ENCODE measurements at regions not wholly inside any gene's neighbourhood (a gene's known extent, or its start where the extent isn't known, plus 50 kb on each side); places are given as distances from the start of the nearest gene placed in this dataset.

DNA sequence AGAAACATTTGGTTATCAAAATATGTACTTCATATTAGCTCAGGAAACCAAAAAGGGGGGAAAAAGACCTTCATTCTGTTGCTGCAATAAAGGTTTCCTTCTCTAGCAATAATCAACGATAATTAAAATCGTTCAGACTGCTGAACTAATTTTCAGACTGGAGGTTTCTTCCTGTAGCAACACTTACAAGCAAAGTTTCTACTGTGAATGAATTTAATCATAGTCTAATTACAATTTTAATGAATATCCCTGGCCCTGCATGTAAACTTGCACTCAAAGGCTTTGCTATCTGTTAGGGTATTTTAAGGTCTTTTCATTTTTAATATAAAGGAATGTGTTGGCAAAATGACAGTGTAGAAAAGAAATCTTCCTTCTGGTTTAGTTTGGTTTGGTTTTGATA, 265.2 kb downstream of the QDPR start:
- Histone ChIP-seq H3K4me3 (no peak overlapping the region), H3K4me1 (ENCODE audit: control insufficient read depth, insufficient read depth, low read length) (no peaks in the 10 kb centered on the region), H3K79me2 (ENCODE audit: control insufficient read depth, insufficient read depth, low read length) (no peaks in the 10 kb centered on the region), H3K36me3 (ENCODE audit: control insufficient read depth in 2 of 2, insufficient read depth in 2 of 2, low read length in 1 of 2) (no peaks in the 10 kb centered on the region), H3K9ac (ENCODE audit: control insufficient read depth, insufficient read depth, low read length) (no peak overlapping the region), H2AFZ (ENCODE audit: control insufficient read depth, low read depth, low read length) (no peak overlapping the region), H3K4me2 (ENCODE audit: control insufficient read depth, insufficient read depth) (no peak overlapping the region), H3K27me3 (replicated peaks in 1 of 2; ENCODE audit: control insufficient read depth in 2 of 2, insufficient read depth in 2 of 2, low read length in 1 of 2) (no peaks in the 10 kb centered on the region), H3K9me3 (replicated peaks; ENCODE audit: control insufficient read depth, insufficient read depth, low read length) (no peaks in the 10 kb centered on the region), H3K27ac (ENCODE audit: control insufficient read depth, insufficient read depth) (no peak overlapping the region), H4K20me1 (ENCODE audit: control insufficient read depth, insufficient read depth) (no peaks in the 10 kb centered on the region)
- RAD21 ChIA-PET (ENCODE audit: unreplicated experiment): no interaction called here
- in situ Hi-C loops (cut with MboI): no loop called here
- FAIRE-seq: no peak
- no TSS peak for BruUV-seq (replicated peaks)
- no peak for DNase-seq (ENCODE audit: low read depth, low spot score)
- POLR2A ChIA-PET: no interaction called here
- SMC1A ChIA-PET (ENCODE audit: uncharacterized antibody, unreplicated experiment): no interaction called here
- 0% methylated on average over 2 of the region's 2 CpGs for WGBS (ENCODE audit: insufficient coverage, insufficient replicate concordance, low lambda C conversion rate, missing lambda C conversion rate)
- no peak for TF ChIP-seq ESRRA (IDR thresholded peaks at IDR 0.05; ENCODE audit: low read length)
- TF ChIP-seq, protein P1, sequence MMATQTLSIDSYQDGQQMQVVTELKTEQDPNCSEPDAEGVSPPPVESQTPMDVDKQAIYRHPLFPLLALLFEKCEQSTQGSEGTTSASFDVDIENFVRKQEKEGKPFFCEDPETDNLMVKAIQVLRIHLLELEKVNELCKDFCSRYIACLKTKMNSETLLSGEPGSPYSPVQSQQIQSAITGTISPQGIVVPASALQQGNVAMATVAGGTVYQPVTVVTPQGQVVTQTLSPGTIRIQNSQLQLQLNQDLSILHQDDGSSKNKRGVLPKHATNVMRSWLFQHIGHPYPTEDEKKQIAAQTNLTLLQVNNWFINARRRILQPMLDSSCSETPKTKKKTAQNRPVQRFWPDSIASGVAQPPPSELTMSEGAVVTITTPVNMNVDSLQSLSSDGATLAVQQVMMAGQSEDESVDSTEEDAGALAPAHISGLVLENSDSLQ (IDR thresholded peaks at IDR 0.05): no peak
- TF ChIP-seq CBX5 (IDR thresholded peaks at IDR 0.05; ENCODE audit: low read depth): no peak
- no peak for TF ChIP-seq EZH2 (IDR thresholded peaks at IDR 0.05; ENCODE audit: borderline replicate concordance, control insufficient read depth, low read depth, low read length)
- TF ChIP-seq RBBP5 (conservative IDR thresholded peaks at IDR 0.05): no peak
- no peak for TF ChIP-seq MTA3 (IDR thresholded peaks at IDR 0.05; ENCODE audit: borderline replicate concordance, low read length)
- no peak for TF ChIP-seq MXI1 (IDR thresholded peaks at IDR 0.05; ENCODE audit: low read depth, low read length)
- no peak for TF ChIP-seq KLF5 (IDR thresholded peaks at IDR 0.05; ENCODE audit: partially characterized antibody)
- TF ChIP-seq, protein P2, sequence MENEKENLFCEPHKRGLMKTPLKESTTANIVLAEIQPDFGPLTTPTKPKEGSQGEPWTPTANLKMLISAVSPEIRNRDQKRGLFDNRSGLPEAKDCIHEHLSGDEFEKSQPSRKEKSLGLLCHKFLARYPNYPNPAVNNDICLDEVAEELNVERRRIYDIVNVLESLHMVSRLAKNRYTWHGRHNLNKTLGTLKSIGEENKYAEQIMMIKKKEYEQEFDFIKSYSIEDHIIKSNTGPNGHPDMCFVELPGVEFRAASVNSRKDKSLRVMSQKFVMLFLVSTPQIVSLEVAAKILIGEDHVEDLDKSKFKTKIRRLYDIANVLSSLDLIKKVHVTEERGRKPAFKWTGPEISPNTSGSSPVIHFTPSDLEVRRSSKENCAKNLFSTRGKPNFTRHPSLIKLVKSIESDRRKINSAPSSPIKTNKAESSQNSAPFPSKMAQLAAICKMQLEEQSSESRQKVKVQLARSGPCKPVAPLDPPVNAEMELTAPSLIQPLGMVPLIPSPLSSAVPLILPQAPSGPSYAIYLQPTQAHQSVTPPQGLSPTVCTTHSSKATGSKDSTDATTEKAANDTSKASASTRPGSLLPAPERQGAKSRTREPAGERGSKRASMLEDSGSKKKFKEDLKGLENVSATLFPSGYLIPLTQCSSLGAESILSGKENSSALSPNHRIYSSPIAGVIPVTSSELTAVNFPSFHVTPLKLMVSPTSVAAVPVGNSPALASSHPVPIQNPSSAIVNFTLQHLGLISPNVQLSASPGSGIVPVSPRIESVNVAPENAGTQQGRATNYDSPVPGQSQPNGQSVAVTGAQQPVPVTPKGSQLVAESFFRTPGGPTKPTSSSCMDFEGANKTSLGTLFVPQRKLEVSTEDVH (IDR thresholded peaks at IDR 0.05; ENCODE audit: low read depth, partially characterized antibody): no peak
- no peak for TF ChIP-seq ZNF384 (IDR thresholded peaks at IDR 0.05; ENCODE audit: borderline replicate concordance, low read depth, low read length)
- TF ChIP-seq, protein P3, sequence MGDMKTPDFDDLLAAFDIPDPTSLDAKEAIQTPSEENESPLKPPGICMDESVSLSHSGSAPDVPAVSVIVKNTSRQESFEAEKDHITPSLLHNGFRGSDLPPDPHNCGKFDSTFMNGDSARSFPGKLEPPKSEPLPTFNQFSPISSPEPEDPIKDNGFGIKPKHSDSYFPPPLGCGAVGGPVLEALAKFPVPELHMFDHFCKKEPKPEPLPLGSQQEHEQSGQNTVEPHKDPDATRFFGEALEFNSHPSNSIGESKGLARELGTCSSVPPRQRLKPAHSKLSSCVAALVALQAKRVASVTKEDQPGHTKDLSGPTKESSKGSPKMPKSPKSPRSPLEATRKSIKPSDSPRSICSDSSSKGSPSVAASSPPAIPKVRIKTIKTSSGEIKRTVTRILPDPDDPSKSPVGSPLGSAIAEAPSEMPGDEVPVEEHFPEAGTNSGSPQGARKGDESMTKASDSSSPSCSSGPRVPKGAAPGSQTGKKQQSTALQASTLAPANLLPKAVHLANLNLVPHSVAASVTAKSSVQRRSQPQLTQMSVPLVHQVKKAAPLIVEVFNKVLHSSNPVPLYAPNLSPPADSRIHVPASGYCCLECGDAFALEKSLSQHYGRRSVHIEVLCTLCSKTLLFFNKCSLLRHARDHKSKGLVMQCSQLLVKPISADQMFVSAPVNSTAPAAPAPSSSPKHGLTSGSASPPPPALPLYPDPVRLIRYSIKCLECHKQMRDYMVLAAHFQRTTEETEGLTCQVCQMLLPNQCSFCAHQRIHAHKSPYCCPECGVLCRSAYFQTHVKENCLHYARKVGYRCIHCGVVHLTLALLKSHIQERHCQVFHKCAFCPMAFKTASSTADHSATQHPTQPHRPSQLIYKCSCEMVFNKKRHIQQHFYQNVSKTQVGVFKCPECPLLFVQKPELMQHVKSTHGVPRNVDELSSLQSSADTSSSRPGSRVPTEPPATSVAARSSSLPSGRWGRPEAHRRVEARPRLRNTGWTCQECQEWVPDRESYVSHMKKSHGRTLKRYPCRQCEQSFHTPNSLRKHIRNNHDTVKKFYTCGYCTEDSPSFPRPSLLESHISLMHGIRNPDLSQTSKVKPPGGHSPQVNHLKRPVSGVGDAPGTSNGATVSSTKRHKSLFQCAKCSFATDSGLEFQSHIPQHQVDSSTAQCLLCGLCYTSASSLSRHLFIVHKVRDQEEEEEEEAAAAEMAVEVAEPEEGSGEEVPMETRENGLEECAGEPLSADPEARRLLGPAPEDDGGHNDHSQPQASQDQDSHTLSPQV (IDR thresholded peaks at IDR 0.05): no peak
- TF ChIP-seq RCOR1 (conservative IDR thresholded peaks at IDR 0.05; ENCODE audit: low read depth, low read length): no peak
- CTCF ChIA-PET: interaction anchor here (0.7 kb wide), 1 partner anchor 16 kb away, joined by 3 read pairs; no protein-coding TSS in a partner anchor
- ATAC-seq: no peak
- intact Hi-C loops (cut with micrococcal nuclease; ENCODE audit: unreplicated experiment): no loop called here
